ENCODE measurements at regions not wholly inside any gene's neighbourhood (a gene's known extent, or its start where the extent isn't known, plus 50 kb on each side); places are given as distances from the start of the nearest gene placed in this dataset.

DNA sequence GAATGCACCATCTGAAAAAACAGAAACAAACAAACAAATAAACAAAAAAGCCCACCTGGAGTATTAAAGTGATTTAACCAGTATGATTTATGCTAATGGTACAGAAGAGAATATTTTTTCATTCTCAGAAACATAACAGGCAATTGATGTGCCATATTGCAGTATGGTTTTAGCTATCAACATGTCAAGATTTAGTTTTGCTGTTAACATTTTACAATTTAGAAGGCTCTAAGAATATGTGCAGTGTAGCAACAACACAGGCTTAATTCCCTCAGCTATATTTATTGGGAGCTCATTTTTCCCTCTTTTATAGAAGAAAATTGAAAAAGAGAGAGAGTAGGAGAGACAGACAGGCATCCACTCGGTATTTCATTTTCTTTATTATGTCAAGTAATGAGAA lies 1022.7 kb upstream of the CITED2 start:
- TF ChIP-seq, protein P1, sequence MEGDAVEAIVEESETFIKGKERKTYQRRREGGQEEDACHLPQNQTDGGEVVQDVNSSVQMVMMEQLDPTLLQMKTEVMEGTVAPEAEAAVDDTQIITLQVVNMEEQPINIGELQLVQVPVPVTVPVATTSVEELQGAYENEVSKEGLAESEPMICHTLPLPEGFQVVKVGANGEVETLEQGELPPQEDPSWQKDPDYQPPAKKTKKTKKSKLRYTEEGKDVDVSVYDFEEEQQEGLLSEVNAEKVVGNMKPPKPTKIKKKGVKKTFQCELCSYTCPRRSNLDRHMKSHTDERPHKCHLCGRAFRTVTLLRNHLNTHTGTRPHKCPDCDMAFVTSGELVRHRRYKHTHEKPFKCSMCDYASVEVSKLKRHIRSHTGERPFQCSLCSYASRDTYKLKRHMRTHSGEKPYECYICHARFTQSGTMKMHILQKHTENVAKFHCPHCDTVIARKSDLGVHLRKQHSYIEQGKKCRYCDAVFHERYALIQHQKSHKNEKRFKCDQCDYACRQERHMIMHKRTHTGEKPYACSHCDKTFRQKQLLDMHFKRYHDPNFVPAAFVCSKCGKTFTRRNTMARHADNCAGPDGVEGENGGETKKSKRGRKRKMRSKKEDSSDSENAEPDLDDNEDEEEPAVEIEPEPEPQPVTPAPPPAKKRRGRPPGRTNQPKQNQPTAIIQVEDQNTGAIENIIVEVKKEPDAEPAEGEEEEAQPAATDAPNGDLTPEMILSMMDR (IDR thresholded peaks at IDR 0.05 in 4 of 5, conservative IDR thresholded peaks at IDR 0.05 in 1 of 5): no peak
- TF ChIP-seq POLR2A (IDR thresholded peaks at IDR 0.05): no peak
